Fibroblast of lung (primary cell): ENCODE measurements at regions not wholly inside any gene's neighbourhood (a gene's known extent, or its start where the extent isn't known, plus 50 kb on each side); places are given as distances from the start of the nearest gene placed in this dataset.
"Not testable (repeated sequence)": the region's sequence is repeated elsewhere in the genome, so short reads cannot be mapped to it uniquely, and the experiment has no call there.

Experiments
- DNase-seq, 2 donors: peaks; one replicate each; pipeline versions ENCODE4 v3.0.0 to v3.0.0-alpha.2; 2010; ENCODE audit warnings: low read depth in 2 of 2
- H2AFZ ChIP-seq: 2 replicates; pipeline ENCODE4 v1.5.1; 2012; ENCODE audit warnings: low read length, control low read depth, inconsistent platforms
- H3K27ac ChIP-seq: 2 replicates; pipeline ENCODE4 v1.5.1; 2011; ENCODE audit warnings: low read length, control low read depth; ENCODE audit not compliant: insufficient read depth
- H3K27me3 ChIP-seq: 2 replicates; pipeline ENCODE4 v1.5.1; 2011; ENCODE audit warnings: mild to moderate bottlenecking, low read length; ENCODE audit not compliant: control insufficient read depth, insufficient read depth
- H3K36me3 ChIP-seq: 2 replicates; pipeline ENCODE4 v1.5.1; 2011; ENCODE audit warnings: low read length; ENCODE audit not compliant: control insufficient read depth, insufficient read depth
- H3K4me1 ChIP-seq: 2 replicates; pipeline ENCODE4 v1.5.1; 2011; ENCODE audit warnings: low read length; ENCODE audit not compliant: control insufficient read depth, insufficient read depth; ENCODE audit errors: extremely low read depth
- H3K4me2 ChIP-seq: 2 replicates; pipeline ENCODE4 v1.5.1; 2011; ENCODE audit warnings: low read length, control low read depth; ENCODE audit not compliant: insufficient read depth; ENCODE audit errors: extremely low read depth
- H3K4me3 ChIP-seq, 4 experiments: fragments of 200-600 bp in 1 of 4; sonication (generic) in 1 of 4; replicated peaks in 1 of 4; 2 replicates each; pipeline ENCODE4 v1.5.1; 2011 to 2016; ENCODE audit warnings: low read length in 4 of 4, low read depth in 3 of 4, mild to moderate bottlenecking in 3 of 4, control low read depth in 2 of 4, inconsistent platforms in 1 of 4, mixed read lengths in 1 of 4; ENCODE audit not compliant: insufficient read depth in 1 of 4; ENCODE audit errors: control extremely low read depth in 1 of 4
- H3K79me2 ChIP-seq: 2 replicates; pipeline ENCODE4 v1.5.1; 2012; ENCODE audit warnings: mild to moderate bottlenecking, low read length, inconsistent platforms; ENCODE audit not compliant: control insufficient read depth, insufficient read depth
- H3K9ac ChIP-seq: 2 replicates; pipeline ENCODE4 v1.5.1; 2011; ENCODE audit warnings: mild to moderate bottlenecking, low read length, control low read depth; ENCODE audit not compliant: insufficient read depth
- H3K9me3 ChIP-seq: 2 replicates; pipeline ENCODE4 v1.5.1; 2012; ENCODE audit warnings: low read depth, low read length; ENCODE audit not compliant: control insufficient read depth, insufficient read depth
- H4K20me1 ChIP-seq: 2 replicates; pipeline ENCODE4 v1.5.1; 2011; ENCODE audit warnings: low read length; ENCODE audit not compliant: control insufficient read depth, insufficient read depth; ENCODE audit errors: extremely low read depth
- EZH2 ChIP-seq: IDR thresholded peaks from 2 replicates; pipeline ENCODE4 v1.5.1; 2012; ENCODE audit warnings: low read length, control low read depth, mild to moderate bottlenecking; ENCODE audit errors: missing control alignments
- TF ChIP-seq, protein P1 (sequence below), 2 donors: IDR thresholded peaks in 1 of 2; conservative IDR thresholded peaks in 1 of 2; 1 replicate in 1 of 2; 2 replicates in 1 of 2; pipeline ENCODE4 v1.5.1; 2011 to 2012; ENCODE audit warnings: low read length in 2 of 2, control low read depth in 1 of 2, inconsistent platforms in 1 of 2, low read depth in 1 of 2, mild to moderate bottlenecking in 1 of 2

DNA sequence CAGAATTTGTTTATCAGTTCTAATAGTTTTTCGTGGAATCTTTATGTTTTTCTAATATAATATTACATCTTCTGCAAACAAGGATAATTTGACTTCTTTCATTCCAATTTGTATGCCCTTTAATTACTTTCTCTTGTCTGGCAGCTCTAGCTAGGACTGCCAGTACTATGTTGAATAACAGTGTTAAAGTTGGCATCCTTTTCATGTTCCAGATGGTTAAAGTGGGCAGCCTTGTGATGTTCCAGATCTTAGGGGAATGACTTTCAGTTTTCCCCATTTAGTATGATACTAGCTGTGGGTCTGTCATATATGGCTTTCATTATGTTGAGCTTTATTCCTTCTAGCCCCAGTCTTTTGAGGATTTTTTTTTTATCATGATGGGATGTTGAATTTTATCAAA, 220.6 kb upstream of the WDFY3 start:
- no peak overlapping the region for H3K9ac ChIP-seq
- H3K36me3 ChIP-seq, result no peaks in the 10 kb centered on the region
- no peak for DNase-seq
- no peaks in the 10 kb centered on the region for H4K20me1 ChIP-seq
- no peaks in the 10 kb centered on the region for H3K79me2 ChIP-seq
- no peaks in the 10 kb centered on the region for H3K27me3 ChIP-seq
- no peak overlapping the region for H3K4me3 ChIP-seq
- no peak overlapping the region for H2AFZ ChIP-seq
- no peak overlapping the region for H3K4me2 ChIP-seq
- H3K4me1 ChIP-seq, result no peaks in the 10 kb centered on the region
- no peaks in the 10 kb centered on the region for H3K9me3 ChIP-seq
- no peak overlapping the region for H3K27ac ChIP-seq
- no peak for TF ChIP-seq EZH2
- TF ChIP-seq, protein P1, sequence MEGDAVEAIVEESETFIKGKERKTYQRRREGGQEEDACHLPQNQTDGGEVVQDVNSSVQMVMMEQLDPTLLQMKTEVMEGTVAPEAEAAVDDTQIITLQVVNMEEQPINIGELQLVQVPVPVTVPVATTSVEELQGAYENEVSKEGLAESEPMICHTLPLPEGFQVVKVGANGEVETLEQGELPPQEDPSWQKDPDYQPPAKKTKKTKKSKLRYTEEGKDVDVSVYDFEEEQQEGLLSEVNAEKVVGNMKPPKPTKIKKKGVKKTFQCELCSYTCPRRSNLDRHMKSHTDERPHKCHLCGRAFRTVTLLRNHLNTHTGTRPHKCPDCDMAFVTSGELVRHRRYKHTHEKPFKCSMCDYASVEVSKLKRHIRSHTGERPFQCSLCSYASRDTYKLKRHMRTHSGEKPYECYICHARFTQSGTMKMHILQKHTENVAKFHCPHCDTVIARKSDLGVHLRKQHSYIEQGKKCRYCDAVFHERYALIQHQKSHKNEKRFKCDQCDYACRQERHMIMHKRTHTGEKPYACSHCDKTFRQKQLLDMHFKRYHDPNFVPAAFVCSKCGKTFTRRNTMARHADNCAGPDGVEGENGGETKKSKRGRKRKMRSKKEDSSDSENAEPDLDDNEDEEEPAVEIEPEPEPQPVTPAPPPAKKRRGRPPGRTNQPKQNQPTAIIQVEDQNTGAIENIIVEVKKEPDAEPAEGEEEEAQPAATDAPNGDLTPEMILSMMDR (conservative IDR thresholded peaks at IDR 0.05 in 1 of 2, IDR thresholded peaks at IDR 0.05 in 1 of 2; ENCODE audit: low read depth in 1 of 2, low read length in 2 of 2), result no peak

DNA sequence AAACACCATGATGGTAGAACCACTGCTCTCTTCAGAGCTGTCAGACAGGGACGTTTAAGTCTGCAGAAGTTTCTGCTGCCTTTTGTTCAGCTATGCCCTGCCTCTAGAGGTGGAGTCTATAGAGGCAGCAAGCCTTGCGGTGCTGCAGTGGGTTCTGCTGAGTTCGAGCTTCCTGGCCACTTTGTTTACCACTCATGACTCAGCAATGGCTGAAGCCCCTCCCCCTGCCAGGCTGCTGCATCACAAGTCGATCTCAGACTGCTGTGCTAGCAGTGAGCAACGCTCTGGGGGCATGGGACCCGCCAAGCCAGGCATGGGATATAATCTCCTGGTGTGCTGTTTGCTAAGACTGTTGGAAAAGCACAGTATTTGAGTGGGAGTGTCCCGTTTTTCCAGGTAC, 229.5 kb upstream of the WDFY3 start:
- H3K36me3 ChIP-seq, H3K9me3 ChIP-seq, DNase-seq, H2AFZ ChIP-seq, H4K20me1 ChIP-seq, H3K79me2 ChIP-seq, H3K27ac ChIP-seq, H3K27me3 ChIP-seq, H3K4me2 ChIP-seq, H3K4me3 ChIP-seq, H3K4me1 ChIP-seq, H3K9ac ChIP-seq: not testable (repeated sequence)

DNA sequence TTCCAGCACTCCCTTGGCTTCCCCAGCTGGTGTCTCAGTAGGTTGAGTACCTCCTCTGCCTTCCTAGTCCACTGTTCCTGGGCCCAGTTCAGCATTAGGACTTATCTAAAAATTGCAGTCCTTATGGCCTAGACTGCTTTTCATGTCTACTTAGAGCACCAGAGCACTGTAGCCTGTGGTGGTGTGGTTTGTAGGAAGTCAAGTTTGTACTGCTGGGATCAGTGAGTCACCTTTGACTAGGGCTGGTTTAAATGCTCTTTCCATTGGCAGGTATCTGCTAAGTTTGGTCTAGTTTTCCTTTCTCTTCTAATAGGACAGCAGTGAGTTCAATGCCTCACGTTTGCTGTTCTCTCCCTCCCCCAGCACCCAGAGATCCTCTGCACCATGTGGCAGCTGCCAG, 233.6 kb upstream of the WDFY3 start:
- Histone ChIP-seq H3K27ac (no peak overlapping the region), H3K79me2 (no peaks in the 10 kb centered on the region), H2AFZ (no peak overlapping the region), H3K9me3 (no peaks in the 10 kb centered on the region), H3K4me1 (no peaks in the 10 kb centered on the region), H3K27me3 (no peaks in the 10 kb centered on the region), H3K4me2 (no peak overlapping the region), H3K4me3 (no peak overlapping the region), H3K36me3 (no peaks in the 10 kb centered on the region), H4K20me1 (no peaks in the 10 kb centered on the region), H3K9ac (no peak overlapping the region)
- peak in 1 of 2 donors; percentile 1 for DNase-seq
- TF ChIP-seq, protein P1 (conservative IDR thresholded peaks at IDR 0.05 in 1 of 2, IDR thresholded peaks at IDR 0.05 in 1 of 2; ENCODE audit: low read depth in 1 of 2, low read length in 2 of 2), result no peak
- TF ChIP-seq EZH2, result no peak
